ENCODE measurements at regions not wholly inside any gene's neighbourhood (a gene's known extent, or its start where the extent isn't known, plus 50 kb on each side); places are given as distances from the start of the nearest gene placed in this dataset.
"Not testable (repeated sequence)": the region's sequence is repeated elsewhere in the genome, so short reads cannot be mapped to it uniquely, and the experiment has no call there.

DNA sequence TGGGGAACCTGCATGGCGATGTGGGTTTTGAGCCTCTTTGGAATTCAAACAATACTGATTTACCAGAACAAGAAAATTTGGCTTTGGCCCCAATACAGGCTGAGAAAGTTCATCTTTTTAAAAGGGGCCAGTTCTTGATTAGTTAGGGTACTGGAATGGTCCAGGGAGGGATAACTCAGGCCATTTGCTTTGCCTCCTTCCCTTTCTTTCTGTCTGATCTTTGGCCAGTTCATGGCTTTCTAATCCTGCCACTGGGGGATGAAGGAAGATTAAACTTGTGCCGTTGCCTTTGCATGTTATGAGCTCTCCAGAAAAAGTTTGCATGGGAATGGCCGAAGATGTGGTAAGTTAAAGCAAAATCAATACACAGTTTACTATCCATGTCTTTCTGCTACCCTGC, 78.4 kb downstream of the ADAMTS15 start:
- no peak for DNase-seq (ENCODE audit: low read depth)

DNA sequence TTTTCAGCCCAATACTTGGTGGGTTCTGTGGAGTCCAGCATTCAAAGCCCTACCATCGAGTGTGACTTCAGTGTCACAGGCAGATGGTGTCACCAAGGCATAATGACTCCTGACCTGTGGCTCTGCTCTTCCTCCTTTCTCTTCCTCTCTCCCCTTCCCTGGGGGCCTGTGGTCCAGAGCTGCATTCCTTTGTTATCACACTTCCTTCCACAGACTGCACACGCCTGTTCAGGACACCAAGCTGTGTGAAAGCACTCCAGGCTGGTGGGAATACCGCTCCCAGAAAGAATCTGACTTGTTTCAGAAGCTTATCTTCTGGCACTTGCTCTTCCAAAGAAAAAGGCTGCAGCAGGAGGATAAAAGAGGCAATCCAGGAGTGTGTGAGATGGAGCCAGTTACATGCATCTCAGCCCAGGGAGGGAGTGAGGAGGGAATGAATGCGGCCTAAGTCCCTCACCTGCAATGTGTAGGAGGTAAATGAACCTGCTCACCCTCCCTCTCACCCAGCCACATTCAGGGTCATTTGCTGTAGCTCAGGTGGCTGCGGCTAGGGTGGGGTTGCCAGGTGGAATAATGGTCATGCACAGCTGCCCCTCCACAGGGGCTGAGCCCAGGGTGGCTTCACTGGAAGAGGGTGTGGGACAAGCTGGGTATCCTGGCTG, 79.3 kb downstream of the ADAMTS15 start:
- DNase-seq (ENCODE audit: low read depth): peak; percentile 45

DNA sequence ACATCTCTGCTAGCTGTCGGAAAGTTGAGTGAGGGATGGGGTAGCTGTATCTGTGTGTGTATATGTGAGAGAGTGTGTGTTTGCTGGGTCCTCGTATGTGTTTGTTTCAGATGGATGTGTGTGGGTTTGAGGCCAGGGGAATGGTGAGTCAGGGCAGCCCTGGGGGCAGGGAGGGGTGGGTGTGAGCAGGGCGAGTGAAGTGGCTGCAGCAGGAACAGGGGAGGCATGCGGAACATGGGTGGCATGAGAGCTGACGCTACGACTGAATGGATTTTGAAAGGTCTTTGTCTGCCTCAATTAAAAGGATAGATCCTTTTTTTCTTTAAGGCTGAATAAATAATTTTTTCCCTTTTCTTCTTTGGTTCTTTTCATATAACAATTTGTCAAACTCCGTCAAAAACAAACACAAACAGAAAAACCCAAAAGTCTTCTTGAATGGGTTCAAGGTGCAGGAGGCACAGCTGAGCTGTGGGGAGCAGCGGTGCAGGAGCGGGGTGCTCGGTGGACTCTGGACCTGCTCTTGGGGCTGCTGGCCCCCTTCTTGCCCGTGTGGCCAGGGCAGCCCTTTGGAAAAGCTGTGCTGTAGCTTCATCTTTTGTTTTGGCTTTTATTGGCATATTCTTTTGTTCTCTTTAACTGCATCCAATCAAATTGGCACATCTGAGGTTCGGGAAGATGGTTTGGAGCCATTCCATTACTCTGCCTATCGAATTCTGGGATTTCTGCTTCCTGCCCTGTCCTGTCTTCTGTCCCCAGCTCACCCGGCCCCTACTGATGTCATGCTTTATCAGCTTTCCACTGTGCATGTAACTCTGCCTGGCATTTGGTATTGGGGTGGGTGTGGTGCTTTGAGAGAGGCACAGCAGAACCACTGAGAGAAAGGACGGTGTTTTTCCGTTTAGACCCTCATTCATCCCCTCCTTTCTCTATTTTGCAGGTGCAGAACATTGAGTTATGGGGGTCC, 80.1 kb downstream of the ADAMTS15 start:
- no peak for DNase-seq (ENCODE audit: low read depth)

DNA sequence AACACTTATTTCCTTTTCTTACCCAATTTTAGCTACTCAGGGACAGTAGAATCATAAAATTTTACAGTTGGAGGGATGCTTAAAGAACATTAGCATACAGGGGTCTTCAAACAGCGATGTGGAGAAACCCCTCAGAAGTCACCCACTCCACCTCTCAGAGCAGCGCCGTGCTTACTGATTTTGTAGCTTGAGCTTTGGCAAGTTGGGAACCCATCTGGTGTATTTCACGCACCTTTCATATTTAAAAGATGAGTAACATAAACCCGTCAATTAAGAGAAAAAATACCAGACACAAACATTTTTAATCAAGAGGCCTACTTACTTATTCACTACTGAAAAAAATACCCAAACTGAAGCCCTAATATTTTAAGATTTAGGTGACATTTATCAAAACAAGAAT, 80.9 kb downstream of the ADAMTS15 start:
- DNase-seq (ENCODE audit: low read depth): no peak

DNA sequence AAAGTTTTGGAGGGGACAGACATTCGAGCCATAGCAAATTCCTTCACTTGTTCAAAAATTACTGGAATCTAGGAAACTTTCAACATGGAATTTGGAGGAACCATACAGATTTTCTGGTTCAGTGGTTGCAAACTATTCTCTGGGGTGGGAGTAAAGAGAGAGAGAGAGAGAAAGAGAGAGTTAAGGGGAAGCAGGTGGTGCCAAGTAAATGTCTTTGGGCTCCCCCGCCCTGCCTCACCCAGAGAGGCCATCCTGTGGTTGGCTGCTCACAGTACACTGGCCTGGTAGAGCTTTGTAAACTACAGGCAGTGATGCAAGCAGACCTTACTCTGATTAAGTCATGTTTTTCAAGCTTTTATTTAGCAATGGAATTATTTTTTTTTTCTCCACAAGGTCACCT, 82.6 kb downstream of the ADAMTS15 start:
- DNase-seq (ENCODE audit: low read depth): no peak

DNA sequence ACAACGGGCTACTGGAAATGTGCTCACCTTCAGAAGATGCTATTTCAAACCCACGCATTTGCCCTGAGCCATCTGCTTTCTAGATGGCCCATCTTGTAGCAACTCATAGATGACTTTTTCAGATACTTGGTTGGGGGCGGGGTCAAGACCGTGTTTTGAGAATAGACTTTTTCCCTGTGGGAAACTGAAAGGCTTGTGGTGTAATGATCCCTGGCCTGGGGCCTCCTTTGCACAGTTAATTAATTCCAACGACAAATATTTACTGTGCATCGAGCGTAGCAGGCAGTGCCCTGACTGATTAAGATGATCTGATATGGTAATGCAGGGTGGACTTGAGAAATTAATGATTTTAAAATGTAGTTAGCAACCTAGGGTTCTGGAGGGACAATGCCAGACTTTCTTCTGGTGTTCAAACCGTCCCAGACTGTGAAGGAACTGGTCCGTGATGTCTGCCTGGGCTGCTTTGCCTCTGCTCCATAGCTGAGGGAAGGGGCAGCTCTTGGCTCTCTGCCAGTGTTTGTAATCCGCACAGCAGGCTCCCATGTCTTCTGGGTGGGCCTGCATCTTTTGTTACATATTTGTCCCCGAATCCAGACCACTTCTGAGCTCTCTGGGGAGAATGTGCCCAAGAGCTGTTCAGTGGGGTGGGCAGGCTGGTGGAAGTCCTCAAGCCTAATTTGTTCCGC, 84.8 kb downstream of the ADAMTS15 start:
- DNase-seq (ENCODE audit: low read depth): no peak

DNA sequence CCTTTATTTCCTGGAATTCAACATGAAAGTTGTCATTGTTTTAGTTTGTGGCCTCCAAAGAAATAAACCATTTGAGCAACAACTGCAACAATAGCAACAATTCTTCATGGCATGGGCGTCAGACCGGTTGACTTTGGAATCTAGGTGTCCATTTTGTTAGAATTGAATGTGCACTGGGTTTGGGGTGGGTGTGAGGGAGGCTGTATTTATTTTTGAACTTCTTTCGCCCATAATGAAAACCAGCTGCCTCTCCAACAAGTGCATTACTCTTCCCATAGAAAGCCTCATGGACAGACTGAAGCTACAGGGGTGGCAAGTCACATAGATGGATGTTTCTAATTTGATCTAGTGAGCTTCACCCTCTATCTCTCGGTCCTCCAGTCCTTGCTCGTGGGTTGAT, 85.4 kb downstream of the ADAMTS15 start:
- DNase-seq (ENCODE audit: low read depth): no peak

DNA sequence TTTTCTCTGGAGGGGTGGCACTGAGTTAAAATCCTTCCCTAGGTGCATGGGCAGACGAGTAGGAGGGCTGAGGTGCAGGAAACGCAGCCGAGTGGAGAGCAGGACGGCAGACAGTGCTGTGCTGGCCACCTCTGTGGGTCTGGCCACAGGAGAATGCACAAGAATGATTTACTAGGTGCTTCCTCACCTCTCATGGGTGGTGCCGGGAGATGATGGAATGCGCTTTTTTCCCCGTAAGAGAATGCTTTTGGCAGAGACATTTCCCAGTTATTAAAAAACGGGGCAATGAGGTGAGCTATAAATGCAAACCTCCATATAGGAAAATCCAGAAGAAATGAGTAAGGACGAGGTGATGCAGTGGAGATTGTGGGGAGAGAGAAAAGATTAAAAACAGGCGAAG, 86.1 kb downstream of the ADAMTS15 start:
- DNase-seq (ENCODE audit: low read depth): no peak

DNA sequence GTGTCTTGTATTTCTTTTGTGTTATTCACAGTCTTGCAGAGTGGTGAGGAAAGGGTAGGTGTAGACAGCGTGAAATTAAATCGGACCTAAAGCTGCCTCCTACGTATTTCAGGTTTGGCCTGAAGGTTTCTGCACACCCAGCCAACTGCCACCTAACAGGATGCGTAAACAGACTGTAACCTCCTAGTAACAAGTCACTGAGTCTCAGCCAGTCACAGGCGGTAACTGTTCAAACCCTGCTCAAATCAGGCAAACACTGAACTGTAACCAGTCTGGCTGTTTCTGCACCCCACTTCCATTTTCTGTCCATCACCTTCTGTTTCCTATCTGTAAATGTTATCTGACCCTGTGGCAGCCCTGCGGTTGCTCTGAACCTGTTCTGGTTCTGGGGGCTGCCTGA, 87.1 kb downstream of the ADAMTS15 start:
- no peak for DNase-seq (ENCODE audit: low read depth)

DNA sequence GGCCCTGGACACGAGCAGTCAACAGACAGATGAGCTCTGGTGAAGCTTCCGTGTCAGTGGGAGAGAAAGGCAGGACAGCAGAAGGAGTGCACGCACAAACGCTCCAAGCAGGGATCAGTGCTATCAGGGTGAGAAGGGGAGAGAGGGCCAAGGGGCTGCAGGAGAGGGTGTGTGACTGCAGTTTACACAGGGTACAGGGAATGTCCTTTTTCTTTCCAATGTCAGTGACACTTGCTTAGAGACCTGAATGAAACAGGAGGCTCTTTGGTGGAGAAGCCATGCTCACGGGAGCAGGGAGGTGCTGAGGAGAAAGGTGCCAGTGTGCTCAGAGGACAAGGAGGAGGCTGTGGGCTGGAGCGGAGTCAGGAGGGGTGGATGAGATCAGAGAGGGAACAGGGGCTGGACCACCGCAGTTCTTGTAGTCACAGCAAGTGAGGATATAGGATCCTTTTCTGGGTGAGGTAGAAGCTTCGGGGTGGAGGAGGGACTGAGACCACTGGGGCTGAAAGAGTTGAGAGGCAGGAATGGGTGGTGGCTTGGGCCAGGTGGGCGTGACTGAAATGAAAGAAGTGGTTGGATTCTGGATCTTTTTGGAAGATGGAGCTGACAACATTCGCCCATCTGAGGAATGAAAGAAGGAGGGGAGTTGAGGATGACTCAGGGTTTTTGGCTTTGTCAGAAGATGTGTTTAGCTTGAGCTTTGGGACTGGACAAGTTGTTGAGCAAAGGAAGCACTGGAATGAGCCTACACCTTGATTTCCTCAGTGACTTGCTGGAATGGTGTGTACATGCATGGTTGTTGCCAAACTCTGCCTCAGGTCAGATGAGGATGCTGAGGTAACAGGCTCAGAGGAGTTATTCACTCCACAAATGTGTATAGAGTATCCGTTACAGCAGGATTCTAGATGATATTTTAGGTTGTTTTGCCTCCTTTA, 87.9 kb downstream of the ADAMTS15 start:
- no peak for DNase-seq (ENCODE audit: low read depth)

DNA sequence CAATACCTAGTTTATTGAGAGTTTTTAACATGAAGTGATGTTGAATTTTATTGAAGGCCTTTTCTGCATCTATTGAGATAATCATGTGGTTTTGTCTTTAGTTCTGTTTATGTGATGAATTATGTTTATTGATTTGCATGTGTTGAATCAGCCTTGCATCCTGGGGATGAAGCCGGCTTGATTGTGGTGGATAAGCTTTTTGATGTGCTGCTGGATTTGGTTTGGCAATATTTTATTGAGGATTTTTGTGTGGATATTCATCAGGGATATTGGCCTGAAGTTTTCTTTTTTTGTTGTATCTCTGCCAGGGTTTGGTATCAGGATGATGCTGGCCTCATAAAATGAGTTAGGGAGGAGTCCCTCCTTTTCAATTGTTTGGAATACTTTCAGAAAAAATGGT, 91.2 kb downstream of the ADAMTS15 start:
- not testable (repeated sequence) for DNase-seq (ENCODE audit: low read depth)

DNA sequence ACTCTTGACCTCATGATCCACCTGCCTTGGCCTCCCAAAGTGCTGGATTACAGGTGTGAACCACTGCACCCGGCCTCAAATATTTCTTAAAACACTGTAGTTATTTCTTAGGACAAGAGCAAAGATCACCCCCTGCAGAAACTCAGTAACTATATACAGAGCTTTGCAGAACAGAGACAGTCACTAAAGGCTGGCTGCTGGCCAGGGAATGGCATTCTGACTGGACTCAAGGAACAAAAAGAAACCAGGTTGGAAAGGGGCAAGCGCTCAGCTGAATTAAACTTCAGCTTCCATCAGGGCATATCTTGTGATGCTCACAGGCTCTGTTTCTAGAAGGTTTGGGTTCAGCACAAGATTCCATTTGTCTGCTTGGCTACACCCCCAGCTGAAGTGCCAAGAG, 95.8 kb downstream of the ADAMTS15 start:
- DNase-seq (ENCODE audit: low read depth): no peak

DNA sequence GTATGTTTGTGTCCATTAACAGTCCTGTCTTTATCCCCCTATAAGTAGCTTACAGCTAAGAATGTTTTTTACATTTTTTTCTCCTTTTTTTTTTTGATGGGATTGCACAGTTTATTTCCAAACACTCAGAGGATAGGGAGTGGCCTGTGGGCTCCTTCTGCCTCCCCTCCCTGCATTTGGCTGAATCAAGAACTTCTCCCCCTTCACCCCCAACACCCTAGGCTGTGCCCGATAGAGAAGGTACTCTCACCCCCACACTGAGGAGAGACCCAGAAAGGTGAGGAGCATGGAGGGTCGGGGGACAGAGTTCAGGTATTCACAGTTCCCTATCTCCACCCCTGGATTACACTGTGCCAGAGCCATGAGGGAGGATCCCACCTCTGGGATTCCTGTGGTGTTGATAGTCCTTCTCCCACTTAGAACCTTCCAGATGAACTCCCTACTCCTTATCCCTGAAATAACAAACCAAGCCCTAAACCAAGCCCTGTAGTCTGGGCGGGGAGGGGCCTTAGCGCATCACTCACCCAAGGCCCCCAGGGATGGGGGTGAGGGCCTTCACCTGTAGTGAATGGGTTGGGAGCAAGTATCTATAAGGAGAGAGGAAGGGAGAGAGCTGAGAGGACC, 97.1 kb downstream of the ADAMTS15 start:
- DNase-seq (ENCODE audit: low read depth): no peak

DNA sequence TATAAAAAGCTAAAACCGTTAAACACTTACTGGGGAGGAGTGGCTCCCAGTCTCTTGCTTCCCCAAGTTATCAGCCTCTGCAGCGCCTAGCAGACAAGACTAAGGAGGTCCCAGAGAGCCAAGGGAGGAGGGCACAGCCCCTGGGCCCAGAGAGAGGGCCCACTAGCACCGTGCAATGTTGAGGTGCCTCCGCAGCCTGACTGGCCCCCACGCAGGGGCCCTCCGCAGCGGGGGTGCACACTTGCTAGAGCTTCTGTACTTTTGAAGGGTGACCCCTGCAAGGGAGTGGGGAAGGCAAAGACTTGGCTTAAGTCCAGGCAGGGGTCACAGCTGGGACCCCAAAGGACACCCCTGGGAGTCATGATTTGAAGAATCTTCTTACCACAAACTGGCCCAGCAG, 98.0 kb downstream of the ADAMTS15 start:
- no peak for DNase-seq (ENCODE audit: low read depth)

DNA sequence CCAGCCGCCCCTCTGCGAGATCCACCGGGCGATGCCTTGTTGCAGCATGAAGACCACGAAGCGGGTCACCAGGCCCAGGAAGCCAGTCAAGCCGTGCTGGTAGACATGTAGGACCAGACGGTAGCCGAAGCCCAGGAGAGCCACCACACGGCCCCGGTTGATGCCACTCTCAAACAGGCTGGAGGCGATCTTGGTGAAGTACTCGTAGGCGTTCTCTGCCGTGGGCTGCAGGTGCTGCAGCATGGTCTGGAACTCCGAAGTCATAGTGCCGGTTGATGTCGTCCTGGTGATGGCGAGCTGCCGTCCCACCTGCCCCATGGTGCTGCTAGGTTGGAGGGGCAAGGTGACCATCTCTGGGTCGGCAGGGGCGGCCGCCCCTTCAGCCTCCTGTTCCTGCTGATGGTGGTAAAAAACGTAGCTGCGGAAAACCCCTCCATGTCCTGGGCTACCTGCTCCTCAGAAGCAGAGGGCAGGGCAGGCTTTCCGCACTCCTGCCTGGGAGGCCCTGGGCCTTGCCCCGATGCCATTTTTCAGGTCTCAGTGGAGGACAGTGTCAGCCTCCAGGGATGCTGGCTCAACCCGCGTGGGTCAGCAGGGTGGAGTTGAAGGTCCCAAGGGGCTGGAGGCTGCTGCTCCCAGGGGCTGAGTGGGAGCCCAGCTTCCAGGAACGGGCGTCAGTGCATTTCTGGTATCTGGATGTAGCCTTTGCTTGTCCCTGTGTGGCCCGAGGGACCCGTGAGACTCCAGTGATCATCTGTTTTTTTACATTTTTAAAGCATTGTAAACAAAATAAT, 98.7 kb downstream of the ADAMTS15 start:
- DNase-seq (ENCODE audit: low read depth): no peak

DNA sequence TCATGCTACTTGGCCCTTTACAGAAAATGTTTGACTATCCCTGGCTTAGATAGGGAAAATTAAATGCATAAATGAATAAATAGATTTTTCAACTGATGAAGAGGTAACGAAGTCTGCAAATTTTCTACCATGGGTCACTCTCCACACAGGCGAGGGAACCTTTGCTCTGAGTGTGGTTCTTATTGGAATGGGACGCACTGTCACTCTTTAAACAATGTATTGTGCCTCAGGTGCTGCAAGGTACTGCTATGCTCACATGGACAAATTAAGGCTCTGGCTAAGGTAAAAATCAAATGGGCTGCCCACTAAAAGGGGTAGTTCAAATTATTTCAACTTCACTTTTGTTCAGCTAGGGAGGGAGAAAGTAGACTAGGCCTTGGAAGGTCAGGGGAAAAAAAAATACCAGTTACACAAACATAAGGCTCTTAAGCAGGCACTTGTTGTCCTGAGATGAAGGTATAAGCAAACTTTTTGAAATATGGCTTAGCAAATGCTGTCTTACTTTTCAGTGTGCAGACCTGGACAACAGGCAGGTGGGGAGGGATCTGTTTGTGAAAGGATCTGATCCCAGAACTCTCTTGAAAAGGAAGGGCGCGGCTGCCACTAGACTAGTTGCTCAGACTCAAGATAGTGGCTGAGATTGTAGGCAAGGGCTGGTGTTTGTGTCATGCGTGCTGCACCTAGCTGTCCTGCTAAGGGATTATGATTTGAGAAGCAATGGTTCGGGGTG, 99.5 kb downstream of the ADAMTS15 start:
- no peak for DNase-seq (ENCODE audit: low read depth)

DNA sequence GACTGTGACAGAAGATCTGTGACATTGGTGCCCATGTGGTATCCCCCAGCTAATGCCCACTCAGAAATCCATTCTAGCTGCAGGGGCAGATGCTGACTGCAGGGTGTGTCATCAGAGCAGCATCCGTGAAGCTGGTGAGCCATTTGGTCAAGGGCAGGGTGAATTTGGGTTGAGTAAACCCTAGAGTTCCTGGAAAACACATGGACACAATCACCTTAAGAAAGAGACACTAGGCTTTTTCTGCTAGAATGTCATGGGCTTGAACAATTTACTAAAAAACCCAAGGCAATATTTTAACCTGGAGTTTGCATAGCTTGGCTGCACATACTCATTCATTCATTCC, 100.0 kb downstream of the ADAMTS15 start:
- no peak for DNase-seq (ENCODE audit: low read depth)

DNA sequence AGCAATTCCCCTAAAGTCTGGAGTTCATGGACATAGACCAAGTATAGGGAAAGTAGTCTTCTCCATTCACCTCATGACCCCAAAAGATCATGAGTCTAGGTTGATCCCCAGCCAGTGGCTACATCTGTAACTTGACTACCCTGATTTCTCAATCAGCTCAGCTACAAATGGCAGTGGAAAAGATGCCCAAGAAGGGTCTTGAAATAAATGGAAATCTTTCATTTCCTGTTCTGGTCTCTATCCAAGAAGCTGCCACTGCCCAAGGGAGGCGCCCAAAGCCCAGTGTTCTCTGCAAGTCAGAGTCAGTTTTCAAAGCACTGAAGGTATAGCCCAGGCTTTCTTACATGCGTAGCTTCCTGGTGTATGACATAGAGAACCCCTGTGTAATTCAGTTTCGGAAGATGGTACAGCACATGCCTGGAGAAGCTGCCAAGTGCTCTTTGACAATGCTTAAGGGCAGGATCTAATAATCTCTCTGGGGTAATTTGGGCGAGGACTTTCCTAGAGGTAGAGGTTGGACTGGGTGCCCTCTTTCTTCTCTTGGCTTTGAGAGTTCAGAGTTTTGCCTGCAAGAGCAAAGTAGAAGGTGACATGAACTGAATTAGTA, 101.1 kb downstream of the ADAMTS15 start:
- no peak for DNase-seq (ENCODE audit: low read depth)

DNA sequence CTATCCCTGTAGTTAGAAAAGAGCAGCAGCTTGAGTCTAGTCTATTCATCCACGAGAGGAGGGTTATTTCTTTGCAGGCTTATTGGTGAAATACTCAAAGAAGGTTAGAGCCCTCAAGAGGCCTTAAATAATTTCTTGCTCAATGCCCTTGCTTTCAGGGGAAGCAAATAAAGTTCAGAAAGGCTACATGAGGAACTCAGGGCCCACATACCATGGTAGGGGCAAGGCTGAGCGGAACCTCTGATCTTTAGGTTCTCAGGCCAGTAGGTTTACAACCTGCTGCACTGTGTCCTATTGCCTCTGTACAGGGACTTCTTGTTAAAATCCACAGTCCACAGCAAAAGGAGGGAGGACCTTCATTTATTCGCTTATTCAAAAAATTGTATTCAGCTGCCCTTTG, 101.7 kb downstream of the ADAMTS15 start:
- no peak for DNase-seq (ENCODE audit: low read depth)

DNA sequence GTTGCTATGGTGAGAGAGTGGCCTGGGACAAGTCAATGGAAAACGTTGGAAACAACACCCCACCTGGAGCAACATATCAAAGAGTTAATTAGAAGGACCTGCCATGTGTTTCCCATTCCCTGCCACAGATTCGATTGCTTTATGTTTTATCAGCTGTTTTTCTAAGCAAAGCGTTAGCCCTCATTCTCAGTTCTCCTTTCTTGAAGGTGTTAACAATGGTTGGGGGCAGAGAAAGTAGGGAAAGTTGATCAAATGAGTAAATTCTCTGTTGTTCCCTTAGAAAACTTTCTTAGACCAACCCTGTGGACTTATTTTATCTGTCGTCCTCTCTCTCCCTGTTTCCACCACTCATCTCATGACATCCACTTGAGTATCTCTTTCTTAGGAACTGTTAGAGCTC, 102.5 kb downstream of the ADAMTS15 start:
- DNase-seq (ENCODE audit: low read depth): no peak
